ENCODE measurements at regions not wholly inside any gene's neighbourhood (a gene's known extent, or its start where the extent isn't known, plus 50 kb on each side); places are given as distances from the start of the nearest gene placed in this dataset.
"Not testable (repeated sequence)": the region's sequence is repeated elsewhere in the genome, so short reads cannot be mapped to it uniquely, and the experiment has no call there.

- Histone ChIP-seq H3K27ac (ENCODE audit: low read length) (no peak overlapping the region), H3K4me1 (ENCODE audit: control insufficient read depth, insufficient read depth, low read length) (no peaks in the 10 kb centered on the region), H3K9me3 (ENCODE audit: control insufficient read depth, low read depth, low read length) (no peaks in the 10 kb centered on the region), H3K4me3 (ENCODE audit: low read length) (no peak overlapping the region), H3K27me3 (ENCODE audit: control insufficient read depth, insufficient read depth, low read length) (no peaks in the 10 kb centered on the region), H3K36me3 (ENCODE audit: control insufficient read depth, insufficient read depth, low read length) (no peaks in the 10 kb centered on the region)
- 86% methylated on average over 1 of the region's 2 CpGs for WGBS (ENCODE audit: insufficient coverage, low lambda C conversion rate)
- no peak for DNase-seq
Observed at GRCh38 chr1:187063271-187063670, 234.5 kb downstream of the PLA2G4A start.

- no peaks in the 10 kb centered on the region for H3K4me1 ChIP-seq (ENCODE audit: control insufficient read depth, insufficient read depth, low read length)
- no peak overlapping the region for H3K4me3 ChIP-seq (ENCODE audit: low read length)
- H3K27me3 ChIP-seq (ENCODE audit: control insufficient read depth, insufficient read depth, low read length), result no peaks in the 10 kb centered on the region
- DNase-seq, result no peak
- no peaks in the 10 kb centered on the region for H3K9me3 ChIP-seq (ENCODE audit: control insufficient read depth, low read depth, low read length)
- no peak overlapping the region for H3K27ac ChIP-seq (ENCODE audit: low read length)
- WGBS (ENCODE audit: insufficient coverage, low lambda C conversion rate), result 83% methylated on average over 1 of the region's 1 CpG
- no peaks in the 10 kb centered on the region for H3K36me3 ChIP-seq (ENCODE audit: control insufficient read depth, insufficient read depth, low read length)
Observed at GRCh38 chr1:187067160-187067559, 238.4 kb downstream of the PLA2G4A start.

DNA sequence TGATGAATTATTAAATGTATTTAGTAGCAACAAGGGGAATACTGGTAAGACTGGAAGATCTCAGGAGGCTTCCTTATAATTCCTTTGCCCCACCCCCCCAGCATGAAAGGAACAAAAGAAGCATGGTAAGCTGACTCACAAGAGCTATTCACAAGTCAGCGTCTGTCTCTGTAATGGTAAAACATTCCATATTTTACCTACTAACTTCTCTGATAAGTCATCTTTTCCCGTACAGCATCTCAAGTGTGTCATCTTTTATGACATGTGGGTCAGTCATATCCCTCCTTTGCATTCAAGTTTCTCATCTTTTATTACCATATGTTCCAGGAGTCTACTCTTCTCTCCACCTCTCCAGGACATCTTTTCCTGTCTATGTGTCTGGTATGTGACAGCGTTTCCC lies 241.3 kb downstream of the PLA2G4A start:
- no peak for DNase-seq
- Histone ChIP-seq H3K4me3 (ENCODE audit: low read length) (no peak overlapping the region), H3K4me1 (ENCODE audit: control insufficient read depth, insufficient read depth, low read length) (no peaks in the 10 kb centered on the region), H3K27ac (ENCODE audit: low read length) (no peak overlapping the region), H3K36me3 (ENCODE audit: control insufficient read depth, insufficient read depth, low read length) (no peaks in the 10 kb centered on the region), H3K27me3 (ENCODE audit: control insufficient read depth, insufficient read depth, low read length) (no peaks in the 10 kb centered on the region), H3K9me3 (ENCODE audit: control insufficient read depth, low read depth, low read length) (peaks cover 6% of the 10 kb centered on the region)
- WGBS (ENCODE audit: insufficient coverage, low lambda C conversion rate), result 83% methylated on average over 3 of the region's 3 CpGs

DNA sequence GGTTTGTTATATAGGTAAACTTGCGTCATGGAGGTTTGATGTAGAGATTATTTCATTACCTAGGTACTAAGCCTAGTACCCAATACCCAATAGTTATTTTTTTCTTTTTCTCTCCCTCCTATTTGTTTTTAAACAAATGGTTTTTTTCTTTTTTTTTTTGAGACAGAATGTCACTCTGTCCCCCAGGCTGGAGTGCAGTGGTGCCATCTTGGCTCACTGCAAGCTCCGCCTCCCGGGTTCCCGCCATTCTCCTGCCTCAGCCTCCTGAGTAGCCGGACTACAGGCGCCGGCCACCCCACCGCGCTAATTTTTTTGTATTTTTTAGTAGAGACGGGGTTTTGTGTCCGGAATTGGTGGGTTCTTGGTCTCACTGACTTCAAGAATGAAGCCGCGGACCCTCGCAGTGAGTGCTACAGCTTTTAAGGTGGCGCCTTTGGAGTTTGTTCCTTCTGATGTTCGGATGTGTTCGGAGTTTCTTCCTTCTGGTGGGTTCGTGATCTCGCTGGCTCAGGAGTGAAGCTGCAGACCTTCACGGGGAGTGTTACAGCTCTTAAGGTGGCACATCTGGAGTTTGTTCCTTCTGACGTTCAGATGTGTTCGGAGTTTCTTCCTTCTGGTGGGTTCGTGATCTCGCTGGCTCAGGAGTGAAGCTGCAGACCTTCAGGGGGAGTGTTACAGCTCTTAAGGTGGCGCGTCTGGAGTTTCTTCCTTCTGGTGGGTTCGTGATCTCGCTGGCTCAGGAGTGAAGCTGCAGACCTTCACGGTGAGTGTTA lies 243.7 kb downstream of the PLA2G4A start:
- H3K36me3 ChIP-seq (ENCODE audit: control insufficient read depth, insufficient read depth, low read length); H3K4me3 ChIP-seq (ENCODE audit: low read length); DNase-seq; H3K4me1 ChIP-seq (ENCODE audit: control insufficient read depth, insufficient read depth, low read length); H3K27me3 ChIP-seq (ENCODE audit: control insufficient read depth, insufficient read depth, low read length); H3K9me3 ChIP-seq (ENCODE audit: control insufficient read depth, low read depth, low read length); H3K27ac ChIP-seq (ENCODE audit: low read length): not testable (repeated sequence)
- WGBS (ENCODE audit: insufficient coverage, low lambda C conversion rate), result 100% methylated on average over 1 of the region's 29 CpGs

- not testable (repeated sequence) for H3K9me3 ChIP-seq (ENCODE audit: control insufficient read depth, low read depth, low read length); H3K4me1 ChIP-seq (ENCODE audit: control insufficient read depth, insufficient read depth, low read length); H3K36me3 ChIP-seq (ENCODE audit: control insufficient read depth, insufficient read depth, low read length); DNase-seq; H3K27ac ChIP-seq (ENCODE audit: low read length); H3K4me3 ChIP-seq (ENCODE audit: low read length); H3K27me3 ChIP-seq (ENCODE audit: control insufficient read depth, insufficient read depth, low read length)
- no CpG with 5 or more reads among the region's 13 CpGs for WGBS (ENCODE audit: insufficient coverage, low lambda C conversion rate)
Observed at GRCh38 chr1:187073035-187073560, 244.3 kb downstream of the PLA2G4A start.

- not testable (repeated sequence) for H3K36me3 ChIP-seq (ENCODE audit: control insufficient read depth, insufficient read depth, low read length); H3K27me3 ChIP-seq (ENCODE audit: control insufficient read depth, insufficient read depth, low read length); DNase-seq; H3K4me3 ChIP-seq (ENCODE audit: low read length); H3K27ac ChIP-seq (ENCODE audit: low read length); H3K4me1 ChIP-seq (ENCODE audit: control insufficient read depth, insufficient read depth, low read length); H3K9me3 ChIP-seq (ENCODE audit: control insufficient read depth, low read depth, low read length)
- WGBS (ENCODE audit: insufficient coverage, low lambda C conversion rate), result no CpG with 5 or more reads among the region's 35 CpGs
Observed at GRCh38 chr1:187073634-187074245, 245.0 kb downstream of the PLA2G4A start.

DNA sequence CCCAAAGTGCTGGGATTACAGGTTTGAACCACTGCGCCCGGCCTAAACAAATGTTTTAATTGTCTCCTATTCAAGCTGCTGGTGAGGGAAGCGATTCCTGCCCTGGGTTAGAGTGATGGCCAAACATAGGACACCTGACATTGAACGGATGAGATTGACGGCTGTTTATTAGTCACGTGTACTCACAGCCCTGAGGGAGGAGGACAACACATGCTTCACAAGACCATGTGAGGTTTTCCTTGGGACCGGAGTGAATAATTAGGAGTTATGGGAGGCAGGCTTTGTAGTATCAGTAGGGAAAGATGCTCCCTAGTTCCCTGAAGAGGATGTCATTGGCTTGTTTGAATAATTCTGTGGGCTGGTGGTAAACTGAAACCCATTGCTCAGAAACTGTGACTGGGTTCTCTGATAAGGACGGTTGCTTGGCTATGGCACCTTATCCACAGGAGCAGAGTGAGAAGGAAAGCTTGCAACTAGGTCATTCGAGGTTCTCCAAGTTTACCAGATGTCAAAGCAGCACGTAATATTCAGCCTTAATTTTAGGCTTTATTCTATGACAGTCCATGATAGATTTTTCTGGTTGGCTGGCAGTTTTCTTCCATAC lies 245.8 kb downstream of the PLA2G4A start:
- no peak for DNase-seq
- Histone ChIP-seq H3K9me3 (ENCODE audit: control insufficient read depth, low read depth, low read length) (peaks cover 6% of the 10 kb centered on the region), H3K36me3 (ENCODE audit: control insufficient read depth, insufficient read depth, low read length) (no peaks in the 10 kb centered on the region), H3K4me3 (ENCODE audit: low read length) (no peak overlapping the region), H3K4me1 (ENCODE audit: control insufficient read depth, insufficient read depth, low read length) (no peaks in the 10 kb centered on the region), H3K27ac (ENCODE audit: low read length) (no peak overlapping the region), H3K27me3 (ENCODE audit: control insufficient read depth, insufficient read depth, low read length) (no peaks in the 10 kb centered on the region)
- WGBS (ENCODE audit: insufficient coverage, low lambda C conversion rate), result no CpG with 5 or more reads among the region's 10 CpGs

GRCh38 chr1:187076922-187077321 lies 248.2 kb downstream of the PLA2G4A start:
- 70% methylated on average over 1 of the region's 2 CpGs for WGBS (ENCODE audit: insufficient coverage, low lambda C conversion rate)
- Histone ChIP-seq H3K4me1 (ENCODE audit: control insufficient read depth, insufficient read depth, low read length) (no peaks in the 10 kb centered on the region), H3K27me3 (ENCODE audit: control insufficient read depth, insufficient read depth, low read length) (no peaks in the 10 kb centered on the region), H3K27ac (ENCODE audit: low read length) (no peak overlapping the region), H3K36me3 (ENCODE audit: control insufficient read depth, insufficient read depth, low read length) (no peaks in the 10 kb centered on the region), H3K9me3 (ENCODE audit: control insufficient read depth, low read depth, low read length) (peaks cover 6% of the 10 kb centered on the region), H3K4me3 (ENCODE audit: low read length) (no peak overlapping the region)
- DNase-seq, result no peak

DNA sequence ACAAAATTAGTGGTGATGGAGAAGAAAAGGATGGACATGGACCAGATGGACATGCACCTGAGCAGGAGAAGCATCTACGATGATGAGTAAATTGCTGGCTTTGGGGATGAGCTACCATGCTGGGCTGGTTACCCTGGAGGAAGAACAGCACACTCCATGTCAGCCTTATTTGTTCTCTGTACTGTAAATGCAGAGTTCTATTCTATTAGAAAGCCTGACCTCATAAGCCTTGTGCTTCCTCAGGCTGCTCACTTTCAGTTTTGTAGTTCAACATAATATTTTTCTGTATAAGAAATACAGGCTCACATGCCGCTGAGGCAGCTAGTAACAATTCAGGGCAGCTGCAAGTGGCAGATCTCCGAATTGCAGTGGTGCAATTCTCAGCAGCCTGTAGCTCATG lies 249.6 kb downstream of the PLA2G4A start:
- Histone ChIP-seq H3K27ac (ENCODE audit: low read length) (no peak overlapping the region), H3K36me3 (ENCODE audit: control insufficient read depth, insufficient read depth, low read length) (no peaks in the 10 kb centered on the region), H3K4me1 (ENCODE audit: control insufficient read depth, insufficient read depth, low read length) (no peaks in the 10 kb centered on the region), H3K27me3 (ENCODE audit: control insufficient read depth, insufficient read depth, low read length) (no peaks in the 10 kb centered on the region), H3K9me3 (ENCODE audit: control insufficient read depth, low read depth, low read length) (peaks cover 6% of the 10 kb centered on the region), H3K4me3 (ENCODE audit: low read length) (no peak overlapping the region)
- DNase-seq, result no peak
- no CpG with 5 or more reads among the region's 3 CpGs for WGBS (ENCODE audit: insufficient coverage, low lambda C conversion rate)

- WGBS (ENCODE audit: insufficient coverage, low lambda C conversion rate), result 83% methylated on average over 1 of the region's 2 CpGs
- no peaks in the 10 kb centered on the region for H3K36me3 ChIP-seq (ENCODE audit: control insufficient read depth, insufficient read depth, low read length)
Observed at GRCh38 chr1:187078916-187079315, 250.2 kb downstream of the PLA2G4A start.

More at GRCh38 chr1:187078916-187079315, 250.2 kb downstream of the PLA2G4A start:
- no peak for DNase-seq
- Histone ChIP-seq H3K27me3 (ENCODE audit: control insufficient read depth, insufficient read depth, low read length) (no peaks in the 10 kb centered on the region), H3K4me1 (ENCODE audit: control insufficient read depth, insufficient read depth, low read length) (no peaks in the 10 kb centered on the region), H3K27ac (ENCODE audit: low read length) (no peak overlapping the region), H3K4me3 (ENCODE audit: low read length) (no peak overlapping the region), H3K9me3 (ENCODE audit: control insufficient read depth, low read depth, low read length) (peaks cover 3% of the 10 kb centered on the region)
